ENCODE measurements at regions not wholly inside any gene's neighbourhood (a gene's known extent, or its start where the extent isn't known, plus 50 kb on each side); places are given as distances from the start of the nearest gene placed in this dataset.

DNA sequence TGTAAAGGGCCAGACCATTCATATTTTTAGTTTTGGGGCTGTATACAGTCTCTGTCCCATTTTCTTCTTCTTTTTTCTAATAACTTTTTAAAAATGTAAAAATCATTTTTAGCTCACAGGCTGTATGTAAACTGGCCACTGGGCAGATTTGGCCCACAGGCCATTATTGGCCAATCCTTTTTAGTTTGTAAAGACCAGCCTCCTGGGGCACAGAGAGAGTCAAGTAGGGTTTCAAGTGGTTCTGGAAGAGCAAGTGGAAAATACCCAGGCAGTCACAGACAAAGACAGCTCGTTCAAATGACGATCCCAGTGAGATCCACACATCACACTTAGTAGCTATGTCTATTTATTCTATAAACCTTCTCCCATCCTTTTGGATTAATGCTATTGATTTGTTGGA lies 150.2 kb upstream of the ARHGAP20 start (continued):
- TF ChIP-seq, protein P1, sequence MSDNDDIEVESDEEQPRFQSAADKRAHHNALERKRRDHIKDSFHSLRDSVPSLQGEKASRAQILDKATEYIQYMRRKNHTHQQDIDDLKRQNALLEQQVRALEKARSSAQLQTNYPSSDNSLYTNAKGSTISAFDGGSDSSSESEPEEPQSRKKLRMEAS (IDR thresholded peaks at IDR 0.05) = no peak
- TF ChIP-seq, protein P2, sequence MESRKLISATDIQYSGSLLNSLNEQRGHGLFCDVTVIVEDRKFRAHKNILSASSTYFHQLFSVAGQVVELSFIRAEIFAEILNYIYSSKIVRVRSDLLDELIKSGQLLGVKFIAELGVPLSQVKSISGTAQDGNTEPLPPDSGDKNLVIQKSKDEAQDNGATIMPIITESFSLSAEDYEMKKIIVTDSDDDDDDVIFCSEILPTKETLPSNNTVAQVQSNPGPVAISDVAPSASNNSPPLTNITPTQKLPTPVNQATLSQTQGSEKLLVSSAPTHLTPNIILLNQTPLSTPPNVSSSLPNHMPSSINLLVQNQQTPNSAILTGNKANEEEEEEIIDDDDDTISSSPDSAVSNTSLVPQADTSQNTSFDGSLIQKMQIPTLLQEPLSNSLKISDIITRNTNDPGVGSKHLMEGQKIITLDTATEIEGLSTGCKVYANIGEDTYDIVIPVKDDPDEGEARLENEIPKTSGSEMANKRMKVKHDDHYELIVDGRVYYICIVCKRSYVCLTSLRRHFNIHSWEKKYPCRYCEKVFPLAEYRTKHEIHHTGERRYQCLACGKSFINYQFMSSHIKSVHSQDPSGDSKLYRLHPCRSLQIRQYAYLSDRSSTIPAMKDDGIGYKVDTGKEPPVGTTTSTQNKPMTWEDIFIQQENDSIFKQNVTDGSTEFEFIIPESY (IDR thresholded peaks at IDR 0.05) = no peak

DNA sequence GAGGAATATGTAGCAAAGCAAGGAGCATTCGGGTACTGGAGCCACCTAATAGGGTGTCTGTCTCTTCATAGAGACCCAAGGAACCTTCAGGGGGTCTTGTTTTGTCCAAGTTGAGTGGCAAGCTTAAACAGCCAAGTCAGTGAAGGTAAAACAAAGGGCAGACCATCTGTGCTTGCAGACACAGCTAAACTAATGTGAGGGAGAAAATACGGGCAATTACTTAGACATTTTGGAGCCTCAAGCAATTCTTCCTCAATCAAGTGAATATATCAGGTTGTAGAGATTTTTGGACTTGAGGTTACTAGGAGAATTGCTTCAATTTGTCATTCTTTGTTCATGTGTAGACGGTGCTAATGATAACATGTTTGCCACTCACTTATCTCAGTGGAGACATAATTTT lies 148.2 kb upstream of the ARHGAP20 start:
- TF ChIP-seq HNF4A (conservative IDR thresholded peaks at IDR 0.05) (no peak), FOXA2 (IDR thresholded peaks at IDR 0.05) (no peak), HNF4G (IDR thresholded peaks at IDR 0.05) (no peak), GABPA (IDR thresholded peaks at IDR 0.05 in 1 of 2, conservative IDR thresholded peaks at IDR 0.05 in 1 of 2) (no peak), YY1 (IDR thresholded peaks at IDR 0.05) (no peak), TAF1 (conservative IDR thresholded peaks at IDR 0.05) (no peak), RAD21 (IDR thresholded peaks at IDR 0.05) (no peak)
- TF ChIP-seq, protein P3, sequence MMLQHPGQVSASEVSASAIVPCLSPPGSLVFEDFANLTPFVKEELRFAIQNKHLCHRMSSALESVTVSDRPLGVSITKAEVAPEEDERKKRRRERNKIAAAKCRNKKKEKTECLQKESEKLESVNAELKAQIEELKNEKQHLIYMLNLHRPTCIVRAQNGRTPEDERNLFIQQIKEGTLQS (IDR thresholded peaks at IDR 0.05) = no peak
- TF ChIP-seq, protein P1 (IDR thresholded peaks at IDR 0.05) = no peak
- TF ChIP-seq, protein P2 (IDR thresholded peaks at IDR 0.05) = no peak
- no peak for DNase-seq (ENCODE audit: low spot score)
- Histone ChIP-seq H3K36me3 (ENCODE audit: control insufficient read depth in 4 of 4, insufficient read depth in 3 of 4, low read depth in 1 of 4, low read length in 3 of 4) (no peaks in the 10 kb centered on the region), H3K4me3 (ENCODE audit: low read depth in 1 of 3, low read length in 3 of 3) (no peak overlapping the region), H3K27me3 (ENCODE audit: control insufficient read depth in 4 of 4, insufficient read depth in 4 of 4, low read length in 3 of 4) (no peaks in the 10 kb centered on the region), H3K27ac (ENCODE audit: low read depth in 1 of 2, low read length in 2 of 2) (no peak overlapping the region), H3K9me3 (ENCODE audit: control insufficient read depth in 4 of 4, low read length in 3 of 4) (no peaks in the 10 kb centered on the region), H3K4me1 (ENCODE audit: control insufficient read depth in 4 of 4, insufficient read depth in 4 of 4, low read length in 3 of 4) (no peaks in the 10 kb centered on the region), H3K9ac (ENCODE audit: low read depth in 1 of 2, low read length in 2 of 2) (no peak overlapping the region)
- 87% methylated on average over 3 of the region's 3 CpGs for WGBS

DNA sequence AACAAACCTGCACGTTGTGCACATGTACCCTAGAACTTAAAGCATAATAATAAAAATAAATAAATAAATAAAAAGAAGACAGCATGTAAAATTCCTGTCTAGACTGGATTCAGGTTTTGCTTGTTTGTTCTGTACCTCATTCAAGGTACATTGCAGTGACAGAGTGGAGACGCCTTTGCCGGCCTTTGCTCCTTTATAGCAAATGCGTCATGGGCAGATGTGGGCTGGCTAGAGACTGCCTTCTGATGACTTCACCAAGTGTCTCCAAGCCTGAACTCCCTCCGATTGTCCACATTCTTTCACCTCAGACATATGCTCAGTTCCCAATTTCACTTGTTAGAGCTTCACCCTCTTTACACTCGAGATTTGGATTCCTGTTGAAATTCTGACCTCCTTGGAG lies 147.8 kb upstream of the ARHGAP20 start:
- no peak overlapping the region for H3K4me3 ChIP-seq (ENCODE audit: low read depth in 1 of 3, low read length in 3 of 3)
- TF ChIP-seq, protein P1 (IDR thresholded peaks at IDR 0.05) = no peak
- TF ChIP-seq, protein P3 (IDR thresholded peaks at IDR 0.05) = no peak
- no peak for TF ChIP-seq NR2F2 (IDR thresholded peaks at IDR 0.05)
- no peak for TF ChIP-seq EGR1 (IDR thresholded peaks at IDR 0.05; ENCODE audit: low read depth in 2 of 2)
- no peak for TF ChIP-seq YY1 (IDR thresholded peaks at IDR 0.05)
- no peak for TF ChIP-seq GABPA (IDR thresholded peaks at IDR 0.05 in 1 of 2, conservative IDR thresholded peaks at IDR 0.05 in 1 of 2)
- TF ChIP-seq TAF1 (conservative IDR thresholded peaks at IDR 0.05) = no peak
- no peak for TF ChIP-seq JUND (IDR thresholded peaks at IDR 0.05)
- no peak for TF ChIP-seq FOXA2 (IDR thresholded peaks at IDR 0.05)
- TF ChIP-seq, protein P2 (IDR thresholded peaks at IDR 0.05) = no peak
- TF ChIP-seq FOXA1 (IDR thresholded peaks at IDR 0.05) = no peak
- no peaks in the 10 kb centered on the region for H3K27me3 ChIP-seq (ENCODE audit: control insufficient read depth in 4 of 4, insufficient read depth in 4 of 4, low read length in 3 of 4)
- no peak overlapping the region for H3K27ac ChIP-seq (ENCODE audit: low read depth in 1 of 2, low read length in 2 of 2)
- H3K36me3 ChIP-seq (ENCODE audit: control insufficient read depth in 4 of 4, insufficient read depth in 3 of 4, low read depth in 1 of 4, low read length in 3 of 4) = no peaks in the 10 kb centered on the region
- WGBS = 76% methylated on average over 6 of the region's 6 CpGs
- no peak overlapping the region for H3K9ac ChIP-seq (ENCODE audit: low read depth in 1 of 2, low read length in 2 of 2)
- no peaks in the 10 kb centered on the region for H3K9me3 ChIP-seq (ENCODE audit: control insufficient read depth in 4 of 4, low read length in 3 of 4)
- H3K4me1 ChIP-seq (ENCODE audit: control insufficient read depth in 4 of 4, insufficient read depth in 4 of 4, low read length in 3 of 4) = no peaks in the 10 kb centered on the region
- DNase-seq (ENCODE audit: low spot score) = no peak
